ENCODE measurements at regions not wholly inside any gene's neighbourhood (a gene's known extent, or its start where the extent isn't known, plus 50 kb on each side); places are given as distances from the start of the nearest gene placed in this dataset.

GRCh38 chr12:89256060-89256459, 96.2 kb downstream of the DUSP6 start:
- DNase-seq (ENCODE audit: low read depth) = no peak

- no peak for DNase-seq (ENCODE audit: low read depth)
These were observed 98.8 kb downstream of the DUSP6 start for GRCh38 chr12:89253488-89253887.

GRCh38 chr12:89252284-89252683, 100.0 kb downstream of the DUSP6 start:
- no peak for DNase-seq (ENCODE audit: low read depth)

GRCh38 chr12:89251342-89252271, 100.7 kb downstream of the DUSP6 start:
- no peak for DNase-seq (ENCODE audit: low read depth)

GRCh38 chr12:89250636-89251035, 101.7 kb downstream of the DUSP6 start:
- DNase-seq (ENCODE audit: low read depth) = no peak

- no peak for DNase-seq (ENCODE audit: low read depth)
These were observed 102.1 kb downstream of the DUSP6 start for GRCh38 chr12:89250213-89250612.

GRCh38 chr12:89247967-89248366, 104.3 kb downstream of the DUSP6 start:
- no peak for DNase-seq (ENCODE audit: low read depth)

GRCh38 chr12:89247541-89247942, 104.8 kb downstream of the DUSP6 start:
- no peak for DNase-seq (ENCODE audit: low read depth)

- no peak for DNase-seq (ENCODE audit: low read depth)
These were observed 107.2 kb downstream of the DUSP6 start for GRCh38 chr12:89245090-89245489.

GRCh38 chr12:89244536-89244935, 107.8 kb downstream of the DUSP6 start:
- DNase-seq (ENCODE audit: low read depth) = no peak

GRCh38 chr12:89243771-89244170, 108.5 kb downstream of the DUSP6 start:
- no peak for DNase-seq (ENCODE audit: low read depth)

GRCh38 chr12:89239534-89239933, 112.8 kb downstream of the DUSP6 start:
- no peak for DNase-seq (ENCODE audit: low read depth)

- no peak for DNase-seq (ENCODE audit: low read depth)
These were observed 113.7 kb downstream of the DUSP6 start for GRCh38 chr12:89238593-89238992.

- no peak for DNase-seq (ENCODE audit: low read depth)
These were observed 114.5 kb downstream of the DUSP6 start for GRCh38 chr12:89237763-89238162.

- no peak for DNase-seq (ENCODE audit: low read depth)
These were observed 115.4 kb downstream of the DUSP6 start for GRCh38 chr12:89236748-89237383.

GRCh38 chr12:89236237-89236636, 116.1 kb downstream of the DUSP6 start:
- no peak for DNase-seq (ENCODE audit: low read depth)

- no peak for DNase-seq (ENCODE audit: low read depth)
These were observed 116.9 kb downstream of the DUSP6 start for GRCh38 chr12:89235189-89235993.

- no peak for DNase-seq (ENCODE audit: low read depth)
These were observed 117.8 kb downstream of the DUSP6 start for GRCh38 chr12:89234324-89235114.

GRCh38 chr12:89231686-89232085, 120.6 kb downstream of the DUSP6 start:
- DNase-seq (ENCODE audit: low read depth) = no peak

GRCh38 chr12:89230376-89231315, 121.7 kb downstream of the DUSP6 start:
- DNase-seq (ENCODE audit: low read depth) = no peak

All from myocyte (in vitro differentiated cells).